HG03378 (cell line): ENCODE measurements at regions not wholly inside any gene's neighbourhood (a gene's known extent, or its start where the extent isn't known, plus 50 kb on each side); places are given as distances from the start of the nearest gene placed in this dataset.

ENCODE experiments used
- ATAC-seq: cut with Tn5 transposase; IDR thresholded peaks from one replicate; pipeline ENCODE4 v1.9.1; 2021; ENCODE audit warnings: mild to moderate bottlenecking, moderate library complexity; ENCODE audit not compliant: unreplicated experiment

DNA sequence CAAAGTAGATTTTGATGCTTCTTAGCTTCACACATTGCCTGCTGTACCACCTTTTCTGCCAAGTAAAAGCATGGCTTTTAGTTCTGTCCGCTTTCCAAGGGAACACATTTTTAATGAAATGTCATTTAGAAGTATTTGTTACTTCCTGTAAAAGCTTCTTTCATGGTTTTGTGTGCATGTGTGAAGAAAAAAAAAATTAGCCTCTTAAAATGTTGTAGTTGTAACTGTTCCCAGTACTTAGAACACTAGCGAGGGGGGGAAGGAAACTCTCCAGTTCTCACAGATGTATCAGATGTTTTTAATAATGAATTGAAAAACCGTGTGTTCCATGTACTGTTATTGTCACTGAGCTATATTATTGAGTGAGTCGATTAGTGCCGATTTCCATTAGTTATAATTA, 568.3 kb upstream of the ADGRL2 start:
- ATAC-seq = no peak

- ATAC-seq = no peak
These were observed 569.0 kb upstream of the ADGRL2 start for GRCh38 chr1:81231729-81232038.

GRCh38 chr1:81230983-81231728, 569.6 kb upstream of the ADGRL2 start:
- ATAC-seq = no peak

DNA sequence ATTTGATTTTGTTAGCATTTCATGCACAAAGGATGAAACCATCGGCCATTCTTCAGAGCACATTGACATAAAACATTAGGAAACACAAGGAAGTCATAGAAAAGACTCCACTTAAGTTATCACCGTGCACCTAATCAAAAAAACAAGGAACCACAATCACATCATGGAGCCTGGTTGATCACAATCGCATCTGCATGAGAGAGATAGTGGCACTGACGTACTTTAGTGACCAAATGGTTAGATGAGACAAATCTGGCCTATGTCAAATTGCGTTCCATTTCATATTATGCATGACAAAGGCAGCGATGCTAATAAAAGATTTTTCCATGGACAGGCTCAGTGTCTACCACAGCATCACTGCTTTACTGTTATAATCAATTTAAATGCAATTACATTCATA, 571.8 kb upstream of the ADGRL2 start:
- no peak for ATAC-seq

- peak; percentile 25 for ATAC-seq
These were observed 574.2 kb upstream of the ADGRL2 start for GRCh38 chr1:81226603-81226928.

GRCh38 chr1:81225789-81226602, 574.7 kb upstream of the ADGRL2 start:
- peak; percentile 46 for ATAC-seq

DNA sequence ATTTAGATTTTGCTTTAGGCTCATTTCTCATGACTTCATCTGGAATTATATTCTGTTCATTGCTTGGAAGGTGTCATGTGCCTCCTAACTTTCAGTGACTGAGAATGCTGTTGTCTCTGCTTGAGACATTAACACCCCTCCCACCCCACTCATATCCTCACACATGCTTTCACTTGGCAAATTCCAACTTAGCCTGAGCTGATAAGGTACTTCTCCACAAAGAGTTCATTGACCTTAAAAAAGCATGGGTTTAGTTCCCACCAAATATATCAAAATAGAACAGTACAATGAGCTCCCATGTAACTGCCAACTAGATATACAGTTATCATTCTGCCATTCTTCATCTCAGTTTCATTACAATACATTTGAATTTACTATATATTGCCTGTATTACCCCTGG, 576.5 kb upstream of the ADGRL2 start:
- ATAC-seq = no peak

DNA sequence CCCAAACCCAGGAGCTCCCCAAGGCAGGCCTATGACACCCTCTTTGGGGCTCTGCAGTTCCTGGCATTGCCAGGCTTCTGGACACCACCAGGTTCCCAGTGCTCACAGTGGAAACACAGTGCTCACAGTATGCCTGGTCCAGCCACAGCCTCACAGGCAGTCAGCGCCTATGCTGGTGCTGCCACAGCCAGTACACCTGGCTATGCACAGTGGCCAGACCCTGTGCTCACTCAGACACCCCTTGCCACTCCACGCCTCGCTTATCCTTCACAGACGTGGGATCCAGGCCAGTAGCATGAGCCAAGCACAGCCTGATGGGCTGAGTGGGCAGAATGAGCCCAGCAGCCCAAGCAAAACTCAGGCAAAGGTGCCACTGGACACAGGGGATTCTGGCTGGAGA, 579.2 kb upstream of the ADGRL2 start:
- ATAC-seq = no peak

DNA sequence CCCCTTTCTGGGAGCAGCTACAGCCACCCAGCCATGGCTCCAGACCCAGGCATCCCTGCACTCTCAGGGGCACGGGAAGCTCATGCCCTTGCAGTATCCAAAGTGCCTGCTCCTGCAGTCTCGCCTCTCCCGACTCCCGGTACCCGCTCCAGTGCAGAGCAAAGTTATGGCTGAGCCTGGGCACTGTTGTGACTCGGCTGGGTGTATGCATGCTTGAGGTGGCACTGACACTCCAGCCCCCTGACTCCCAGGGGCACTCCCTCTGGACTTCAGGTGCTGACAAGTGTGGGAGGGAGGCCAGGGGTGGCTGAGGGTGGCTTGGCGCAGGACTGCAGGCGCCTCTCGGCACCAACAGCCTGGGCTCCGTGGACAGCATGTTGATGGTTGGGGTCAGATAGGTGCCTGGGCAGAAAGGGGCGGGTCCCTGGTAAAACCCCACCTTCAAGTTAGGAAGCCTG, 580.1 kb upstream of the ADGRL2 start:
- no peak for ATAC-seq

GRCh38 chr1:81217058-81217457, 583.7 kb upstream of the ADGRL2 start:
- no peak for ATAC-seq

DNA sequence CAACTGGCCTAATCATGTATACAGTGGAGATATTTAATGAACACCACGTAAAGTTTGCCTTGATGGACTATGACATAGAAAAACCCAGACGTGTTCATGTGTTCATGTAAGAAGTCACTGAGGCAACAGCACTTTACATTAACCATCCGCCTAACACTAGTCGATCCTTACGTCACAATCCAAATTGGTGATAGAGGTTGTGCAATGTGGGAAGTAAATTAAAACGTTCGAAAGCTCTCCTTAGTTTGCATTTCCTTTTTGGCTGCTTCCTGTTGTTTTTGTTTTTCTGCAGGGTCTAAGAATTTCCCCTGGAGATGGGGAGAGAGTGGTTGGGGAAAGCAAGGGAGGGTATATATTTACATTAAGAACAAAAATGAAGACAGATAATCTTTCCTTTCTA, 587.5 kb upstream of the ADGRL2 start:
- ATAC-seq = no peak

- no peak for ATAC-seq
These were observed 591.3 kb upstream of the ADGRL2 start for GRCh38 chr1:81209461-81209860.

DNA sequence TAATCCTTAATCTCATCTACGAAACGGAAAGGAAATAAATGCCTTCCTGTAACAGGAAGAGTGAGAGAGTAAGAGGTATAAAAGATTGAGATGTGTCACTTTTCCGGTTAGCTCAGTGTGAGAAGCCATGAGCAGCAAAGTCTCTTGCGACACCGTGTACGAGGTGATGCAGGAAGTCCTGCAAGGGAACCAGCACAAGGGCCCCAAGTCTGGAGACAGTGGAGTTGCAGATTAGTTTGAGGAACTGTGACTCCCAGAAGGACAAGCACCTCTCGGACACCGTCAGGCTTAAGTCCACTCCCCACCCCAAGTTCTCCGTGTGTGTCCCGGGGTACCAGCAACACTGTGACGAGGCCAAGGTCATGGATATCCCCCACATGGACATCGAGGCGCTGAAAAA, 592.3 kb upstream of the ADGRL2 start:
- no peak for ATAC-seq

GRCh38 chr1:81205956-81206355, 594.8 kb upstream of the ADGRL2 start:
- no peak for ATAC-seq

GRCh38 chr1:81201779-81202178, 599.0 kb upstream of the ADGRL2 start:
- ATAC-seq = no peak

- no peak for ATAC-seq
These were observed 603.1 kb upstream of the ADGRL2 start for GRCh38 chr1:81197591-81197990.

- no peak for ATAC-seq
These were observed 607.8 kb upstream of the ADGRL2 start for GRCh38 chr1:81192647-81193642.

- no peak for ATAC-seq
These were observed 610.7 kb upstream of the ADGRL2 start for GRCh38 chr1:81190003-81190402.

DNA sequence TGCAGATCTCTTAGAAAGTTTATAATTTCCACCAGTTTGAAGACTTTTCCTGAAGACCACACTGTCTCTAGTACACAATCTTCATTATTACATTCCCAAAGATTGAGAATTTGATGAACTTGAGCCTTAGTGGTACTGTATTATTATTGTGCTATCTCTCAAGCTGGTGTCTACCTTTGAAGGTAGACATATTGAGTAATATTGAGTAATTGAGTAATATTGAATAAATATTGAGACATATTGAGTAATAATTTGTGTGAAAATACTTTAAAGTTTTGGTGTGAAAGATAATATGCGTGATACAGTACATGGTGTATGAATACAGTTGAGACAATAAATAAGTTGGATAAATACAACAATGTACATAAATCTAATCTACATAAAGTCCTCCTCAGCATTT, 613.1 kb upstream of the ADGRL2 start:
- ATAC-seq = no peak

DNA sequence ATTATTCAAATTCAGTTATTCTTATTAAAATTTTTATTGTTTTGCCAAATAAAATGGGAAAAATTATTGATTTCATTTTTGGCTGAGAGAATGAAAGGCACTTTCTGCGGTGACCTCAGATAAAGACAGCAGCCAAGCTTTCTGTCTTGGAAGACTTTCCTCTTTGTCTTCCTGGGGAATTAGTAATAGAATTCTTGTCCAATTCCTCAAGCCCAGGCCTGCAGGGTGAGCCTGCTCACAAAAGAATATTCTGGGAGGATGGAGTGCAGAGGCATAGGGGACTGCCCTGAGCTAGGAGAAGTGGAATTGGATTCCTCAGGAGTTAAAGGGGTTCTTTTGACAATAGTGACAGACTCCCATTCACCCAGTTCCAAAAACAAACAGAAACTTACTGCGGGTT, 614.5 kb upstream of the ADGRL2 start:
- ATAC-seq = no peak

DNA sequence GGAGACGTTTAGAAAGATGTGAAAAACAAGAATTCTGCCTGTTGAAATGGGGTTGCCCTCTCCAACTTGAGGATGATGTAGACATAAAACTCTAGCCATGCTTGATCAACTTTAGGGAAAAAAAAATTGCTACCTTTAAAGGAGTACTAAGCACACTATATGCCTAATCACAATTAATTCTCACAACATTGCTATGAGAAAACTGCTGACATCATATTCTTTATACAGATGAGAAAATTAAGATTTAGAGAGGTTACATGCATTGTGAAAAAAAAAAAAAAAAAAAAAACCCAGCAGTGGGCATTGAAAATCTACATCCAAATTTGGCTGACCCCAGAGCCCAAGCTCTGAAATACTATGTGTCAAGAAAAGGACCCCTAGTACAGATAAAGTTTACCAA, 617.2 kb upstream of the ADGRL2 start:
- no peak for ATAC-seq
